H1 (cell line): ENCODE measurements at regions not wholly inside any gene's neighbourhood (a gene's known extent, or its start where the extent isn't known, plus 50 kb on each side); places are given as distances from the start of the nearest gene placed in this dataset.

Experiments used
- CTCF ChIA-PET: fragments of 300-600 bp; sonication (Branson Sonifier 250); formaldehyde crosslinking; loops from one replicate; lab custom pipeline; 2021; ENCODE audit not compliant: partially characterized antibody; lab: Charles Lee
- POLR2A ChIA-PET: fragments of 300-600 bp; sonication (Branson Sonifier 250); formaldehyde crosslinking; loops from one replicate; lab custom pipeline; 2021; ENCODE audit warnings: inconsistent platforms; ENCODE audit not compliant: partially characterized antibody; lab: Charles Lee
- DNase-seq, 2 experiments: peaks; one replicate each; pipeline versions ENCODE4 v3.0.0 to v3.0.0-alpha.2; 2010 to 2022; ENCODE audit warnings: low spot score in 2 of 2, low read depth in 1 of 2, mixed read lengths in 1 of 2
- FAIRE-seq: peaks from 2 replicates; lab custom pipeline; 2011; peaks lifted over from hg19 to GRCh38; lab: Jason Lieb, UNC
- H2AFZ ChIP-seq: 2 replicates; pipeline ENCODE4 v1.8.1; 2012; ENCODE audit warnings: low read length, inconsistent platforms
- H2AK5ac ChIP-seq: 2 replicates; pipeline ENCODE4 v1.6.1; 2013; ENCODE audit warnings: low read depth, low read length
- H2BK120ac ChIP-seq: replicated peaks from 2 replicates; pipeline ENCODE3; 2013; ENCODE audit warnings: low read depth, low read length, inconsistent platforms
- H2BK12ac ChIP-seq: 2 replicates; pipeline ENCODE4 v1.6.1; 2013; ENCODE audit warnings: low read depth, low read length
- H2BK15ac ChIP-seq: 2 replicates; pipeline ENCODE4 v1.6.1; 2013; ENCODE audit warnings: low read length
- H2BK20ac ChIP-seq: 2 replicates; pipeline ENCODE4 v1.6.1; 2013; ENCODE audit warnings: low read length
- H2BK5ac ChIP-seq: 2 replicates; pipeline ENCODE4 v1.6.1; 2013; ENCODE audit warnings: low read depth, low read length
- H3K14ac ChIP-seq: 2 replicates; pipeline ENCODE4 v1.6.1; 2013; ENCODE audit warnings: inconsistent platforms; ENCODE audit not compliant: insufficient read length
- H3K18ac ChIP-seq: 2 replicates; pipeline ENCODE4 v1.6.1; 2013; ENCODE audit warnings: low read length; ENCODE audit errors: extremely low read depth
- H3K23ac ChIP-seq: 2 replicates; pipeline ENCODE4 v1.6.1; 2013; ENCODE audit warnings: inconsistent platforms; ENCODE audit not compliant: insufficient read length
- H3K23me2 ChIP-seq: 2 replicates; pipeline ENCODE4 v1.6.1; 2013; ENCODE audit warnings: low read depth, low read length
- H3K27ac ChIP-seq: 2 replicates; pipeline ENCODE4 v1.6.1; 2011; ENCODE audit warnings: low read depth, low read length, inconsistent platforms
- H3K27me3 ChIP-seq, 4 experiments: replicated peaks in 1 of 4; 1 replicate in 1 of 4; 2 replicates in 3 of 4; pipeline versions ENCODE4 v1.6.1 to v1.8.1; 2011 to 2013; ENCODE audit warnings: low read length in 3 of 4, mild to moderate bottlenecking in 3 of 4, inconsistent platforms in 2 of 4, mixed read lengths in 2 of 4, moderate library complexity in 1 of 4; ENCODE audit not compliant: control insufficient read depth in 3 of 4, insufficient read depth in 3 of 4; ENCODE audit errors: extremely low read depth in 1 of 4
- H3K36me3 ChIP-seq, 4 experiments: 2 replicates each; pipeline versions ENCODE4 v1.6.1 to v1.8.1; 2011 to 2013; ENCODE audit warnings: mild to moderate bottlenecking in 4 of 4, low read length in 3 of 4, moderate library complexity in 2 of 4, control low read depth in 1 of 4, inconsistent platforms in 1 of 4; ENCODE audit not compliant: insufficient read depth in 4 of 4, control insufficient read depth in 2 of 4
- H3K4ac ChIP-seq: replicated peaks from 2 replicates; pipeline ENCODE3; 2013; ENCODE audit warnings: low read length, low read depth, mixed read lengths, inconsistent platforms; ENCODE audit not compliant: insufficient read length
- H3K4me1 ChIP-seq, 4 experiments: replicated peaks in 1 of 4; 1 replicate in 1 of 4; 2 replicates in 3 of 4; pipeline versions ENCODE4 v1.6.1 to v1.8.1; 2011 to 2013; ENCODE audit warnings: low read length in 3 of 4, inconsistent platforms in 2 of 4, mixed read lengths in 1 of 4; ENCODE audit not compliant: insufficient read depth in 4 of 4, control insufficient read depth in 3 of 4
- H3K4me2 ChIP-seq, 2 experiments: 2 replicates each; pipeline versions ENCODE4 v1.6.1 to v1.8.1; 2011 to 2013; ENCODE audit warnings: low read depth in 2 of 2, low read length in 2 of 2, control low read depth in 1 of 2, inconsistent platforms in 1 of 2, mild to moderate bottlenecking in 1 of 2; ENCODE audit not compliant: insufficient read depth in 1 of 2
- H3K4me3 ChIP-seq, 4 experiments: fragments of 200-600, 300-600 bp in 1 of 4; sonication (generic), shearing (Covaris generic), sonication (Bioruptor Twin) in 1 of 4; 2 replicates each; pipeline versions ENCODE4 v1.5.1 to v1.8.1; 2011 to 2016; ENCODE audit warnings: low read length in 4 of 4, low read depth in 3 of 4, control low read depth in 2 of 4, inconsistent platforms in 2 of 4, mild to moderate bottlenecking in 2 of 4, mixed read lengths in 1 of 4, moderate library complexity in 1 of 4; ENCODE audit not compliant: insufficient read depth in 2 of 4; ENCODE audit errors: extremely low read depth in 1 of 4
- H3K56ac ChIP-seq: replicated peaks from 2 replicates; pipeline ENCODE3; 2013; ENCODE audit warnings: low read depth, mild to moderate bottlenecking, mixed read lengths, low read length, inconsistent platforms; ENCODE audit not compliant: insufficient read length
- H3K79me1 ChIP-seq: 2 replicates; pipeline ENCODE4 v1.6.1; 2013; ENCODE audit warnings: low read depth, low read length, control low read depth
- H3K79me2 ChIP-seq, 2 experiments: 2 replicates each; pipeline versions ENCODE4 v1.6.1 to v1.8.1; 2012 to 2013; ENCODE audit warnings: low read length in 2 of 2, mild to moderate bottlenecking in 2 of 2, inconsistent platforms in 1 of 2; ENCODE audit not compliant: insufficient read depth in 2 of 2, control insufficient read depth in 1 of 2
- H3K9ac ChIP-seq, 4 experiments: replicated peaks in 1 of 4; 1 replicate in 1 of 4; 2 replicates in 3 of 4; pipeline versions ENCODE4 v1.6.1 to v1.8.1; 2011 to 2013; ENCODE audit warnings: low read depth in 3 of 4, low read length in 3 of 4, control low read depth in 2 of 4, mild to moderate bottlenecking in 2 of 4, moderate library complexity in 2 of 4, inconsistent platforms in 1 of 4; ENCODE audit errors: extremely low read depth in 1 of 4
- H3K9me3 ChIP-seq, 2 experiments: 2 replicates each; pipeline versions ENCODE4 v1.6.1 to v1.8.1; 2012 to 2013; ENCODE audit warnings: mild to moderate bottlenecking in 2 of 2, moderate library complexity in 2 of 2, control low read depth in 1 of 2, inconsistent platforms in 1 of 2, low read depth in 1 of 2, low read length in 1 of 2, mixed read lengths in 1 of 2; ENCODE audit not compliant: insufficient read depth in 2 of 2
- H4K20me1 ChIP-seq, 2 experiments: replicated peaks in 1 of 2; 2 replicates each; pipeline versions ENCODE3 to v1.8.1; 2011 to 2013; ENCODE audit warnings: inconsistent platforms in 2 of 2, low read length in 2 of 2, mild to moderate bottlenecking in 1 of 2; ENCODE audit not compliant: insufficient read depth in 2 of 2, control insufficient read depth in 1 of 2
- H4K5ac ChIP-seq: 2 replicates; pipeline ENCODE4 v1.6.1; 2013; ENCODE audit warnings: low read length, low read depth, mixed read lengths, inconsistent platforms; ENCODE audit not compliant: insufficient read length
- H4K8ac ChIP-seq: 2 replicates; pipeline ENCODE4 v1.8.0; 2013; ENCODE audit warnings: mild to moderate bottlenecking, moderate library complexity, low read length, inconsistent platforms; ENCODE audit not compliant: insufficient read depth; ENCODE audit errors: extremely low read depth
- H4K91ac ChIP-seq: replicated peaks from 2 replicates; pipeline ENCODE3; 2013; ENCODE audit warnings: low read length, mixed read lengths, inconsistent platforms; ENCODE audit not compliant: insufficient read length
- CEBPB ChIP-seq: IDR thresholded peaks from 2 replicates; pipeline ENCODE4 v1.6.1; 2012; ENCODE audit warnings: low read depth, low read length
- CHD1 ChIP-seq: IDR thresholded peaks from 2 replicates; pipeline ENCODE4 v1.6.1; 2012; ENCODE audit warnings: low read depth, low read length, improper control_type of control experiment
- CHD2 ChIP-seq: IDR thresholded peaks from 2 replicates; pipeline ENCODE4 v1.6.1; 2012; ENCODE audit warnings: low read length, improper control_type of control experiment
- HDAC6 ChIP-seq: IDR thresholded peaks from one replicate; pipeline ENCODE4 v1.7.1; 2012; ENCODE audit warnings: low read depth, mild to moderate bottlenecking, inconsistent platforms, low read length, moderate library complexity
- KDM4A ChIP-seq: IDR thresholded peaks from one replicate; pipeline ENCODE4 v1.7.1; 2012; ENCODE audit warnings: low read depth, mild to moderate bottlenecking, moderate library complexity, low read length, inconsistent platforms; ENCODE audit not compliant: severe bottlenecking
- SP1 ChIP-seq: IDR thresholded peaks from 2 replicates; pipeline ENCODE4 v1.6.1; 2011; ENCODE audit warnings: low read depth, low read length
- SUZ12 ChIP-seq: fragments of 200-600 bp; sonication (generic); IDR thresholded peaks from 2 replicates; pipeline ENCODE4 v1.6.1; 2012; ENCODE audit warnings: mild to moderate bottlenecking, inconsistent platforms, low read length, moderate library complexity, mixed read lengths
- WGBS, 2 experiments: shearing (Covaris generic) in 1 of 2; methylation state at CpG; one replicate each; pipeline versions ENCODE4 v1.1.6 to v1.1.7; 2013 to 2015; ENCODE audit warnings: low lambda C conversion rate in 2 of 2, mixed read lengths in 2 of 2, inconsistent platforms in 1 of 2, low coverage in 1 of 2, missing lambda C conversion rate in 1 of 2; ENCODE audit not compliant: insufficient replicate concordance in 2 of 2, insufficient coverage in 1 of 2, insufficient read length in 1 of 2; ENCODE audit errors: extremely low coverage in 1 of 2, missing lambda C conversion rate in 1 of 2; 5-methylcytosine and 5-hydroxymethylcytosine counted together

DNA sequence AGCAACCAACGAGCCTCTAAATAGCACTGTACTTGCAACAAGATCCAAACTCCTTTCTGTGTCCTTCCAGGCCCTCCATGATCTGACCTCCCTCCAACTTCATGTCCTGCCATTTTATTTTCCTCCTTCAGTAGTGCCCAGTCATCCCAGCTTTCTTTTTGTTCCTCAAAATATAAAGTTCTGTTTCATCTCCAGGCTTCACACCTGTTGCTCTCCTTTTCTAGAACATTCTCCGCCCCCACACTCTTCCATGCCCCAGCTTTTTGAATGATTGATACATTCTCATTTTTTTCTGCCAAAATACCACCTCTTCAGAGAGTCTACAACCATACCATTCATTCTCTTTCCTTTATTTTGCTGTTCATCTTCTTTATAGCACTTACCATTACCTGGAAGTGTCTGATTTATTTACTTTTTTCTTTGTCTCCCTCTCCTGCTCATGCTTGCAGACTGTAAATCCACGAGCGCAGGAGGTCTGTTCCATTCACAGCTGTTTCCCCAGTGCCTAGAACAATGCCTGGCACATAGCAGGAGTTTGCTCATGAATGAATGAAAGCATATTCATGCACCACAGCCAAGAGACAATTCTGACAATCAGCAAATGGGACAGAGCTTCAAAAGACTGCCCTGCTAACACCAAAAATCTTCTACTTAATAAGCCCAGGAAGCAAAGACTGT, 296.4 kb downstream of the RPAP3 start:
- Histone ChIP-seq H3K27me3 (no peaks in the 10 kb centered on the region), H3K14ac (no peak overlapping the region), H2AFZ (no peak overlapping the region), H3K4me3 (no peak overlapping the region), H2BK120ac (no peak overlapping the region), H3K4me2 (no peak overlapping the region), H4K5ac (no peak overlapping the region), H3K79me2 (no peaks in the 10 kb centered on the region), H3K9ac (no peak overlapping the region), H4K20me1 (no peaks in the 10 kb centered on the region), H2AK5ac (no peak overlapping the region), H2BK20ac (no peak overlapping the region), H3K27ac (no peak overlapping the region), H3K4ac (no peak overlapping the region), H3K18ac (no peak overlapping the region), H4K8ac (no peak overlapping the region), H3K79me1 (no peaks in the 10 kb centered on the region), H3K9me3 (no peaks in the 10 kb centered on the region), H3K56ac (no peak overlapping the region), H3K23me2 (no peaks in the 10 kb centered on the region), H3K23ac (no peak overlapping the region), H3K36me3 (no peaks in the 10 kb centered on the region), H2BK5ac (no peak overlapping the region), H2BK12ac (no peak overlapping the region), H3K4me1 (no peaks in the 10 kb centered on the region), H4K91ac (no peak overlapping the region), H2BK15ac (no peak overlapping the region)
- no peak for FAIRE-seq
- TF ChIP-seq CEBPB (no peak), SUZ12 (no peak), KDM4A (no peak), CHD1 (no peak), HDAC6 (no peak), CHD2 (no peak), SP1 (no peak)
- 89% methylated on average over 4 of the region's 4 CpGs; no CpG with 5 or more reads in 1 of the 2 experiments for WGBS, 2 experiments
- DNase-seq, result no peak
- POLR2A ChIA-PET, result no interaction called here
- CTCF ChIA-PET, result interaction anchor here (0.5 to 3.4 kb wide), 2 partner anchors 170 to 376 kb away, joined by 3 to 26 read pairs; no protein-coding TSS in a partner anchor
